SU-DHL-6 (cell line): ENCODE measurements at regions not wholly inside any gene's neighbourhood (a gene's known extent, or its start where the extent isn't known, plus 50 kb on each side); places are given as distances from the start of the nearest gene placed in this dataset.

ENCODE experiments used
- CTCF ChIP-seq: fragments of 200-600 bp; sonication (generic); IDR thresholded peaks from one replicate; pipeline ENCODE4 v1.5.1; 2017; ENCODE audit warnings: antibody characterized with exemption, mild to moderate bottlenecking, low read length, moderate library complexity; ENCODE audit not compliant: insufficient read depth, poor library complexity, severe bottlenecking
- EZH2phosphoT487 ChIP-seq: fragments of 200-600 bp; sonication (generic), shearing (Covaris generic); conservative IDR thresholded peaks from 2 replicates; pipeline ENCODE4 v1.6.1; 2018; ENCODE audit warnings: mild to moderate bottlenecking, antibody characterized with exemption, low read length, moderate library complexity, mixed read lengths

- TF ChIP-seq CTCF: no peak
- no peak for TF ChIP-seq EZH2phosphoT487
These were observed 395.4 kb downstream of the SFMBT2 start for GRCh38 chr10:7015457-7015856.
